GM18861 (cell line): ENCODE measurements at regions not wholly inside any gene's neighbourhood (a gene's known extent, or its start where the extent isn't known, plus 50 kb on each side); places are given as distances from the start of the nearest gene placed in this dataset.

Source experiments
- ATAC-seq: cut with Tn5 transposase; IDR thresholded peaks from one replicate; pipeline ENCODE4 v1.9.1; 2021; ENCODE audit not compliant: unreplicated experiment

GRCh38 chr1:34406377-34406776 is 229.7 kb downstream of the C1orf94 start:
- ATAC-seq, result no peak

GRCh38 chr1:34406833-34407539 is 230.3 kb downstream of the C1orf94 start:
- ATAC-seq, result no peak

- no peak for ATAC-seq
These were observed 231.3 kb downstream of the C1orf94 start for GRCh38 chr1:34408011-34408410.

GRCh38 chr1:34409689-34410229 is 233.1 kb downstream of the C1orf94 start:
- ATAC-seq, result no peak

- ATAC-seq, result no peak
These were observed 236.1 kb downstream of the C1orf94 start for GRCh38 chr1:34412598-34413370.

DNA sequence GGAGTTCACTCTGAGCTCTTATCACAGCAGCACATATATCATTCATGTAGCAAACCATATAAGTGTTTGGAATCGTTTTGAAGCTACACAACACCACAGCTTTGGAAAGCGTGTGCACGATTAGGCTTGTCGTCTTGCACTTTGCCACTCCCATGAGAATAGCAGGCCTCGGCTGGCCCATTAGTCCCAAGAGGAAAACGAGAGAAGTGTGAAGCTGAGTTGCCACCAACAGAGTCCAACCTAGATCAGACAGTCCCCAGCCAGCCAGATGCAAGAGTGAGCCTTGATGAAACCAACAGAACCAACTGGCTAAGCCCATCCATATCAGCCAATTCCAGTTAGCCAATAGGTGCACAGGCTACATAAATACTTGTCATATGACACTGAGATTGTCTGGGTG is 238.4 kb downstream of the C1orf94 start:
- no peak for ATAC-seq

- no peak for ATAC-seq
These were observed 241.5 kb downstream of the C1orf94 start for GRCh38 chr1:34418166-34418565.

DNA sequence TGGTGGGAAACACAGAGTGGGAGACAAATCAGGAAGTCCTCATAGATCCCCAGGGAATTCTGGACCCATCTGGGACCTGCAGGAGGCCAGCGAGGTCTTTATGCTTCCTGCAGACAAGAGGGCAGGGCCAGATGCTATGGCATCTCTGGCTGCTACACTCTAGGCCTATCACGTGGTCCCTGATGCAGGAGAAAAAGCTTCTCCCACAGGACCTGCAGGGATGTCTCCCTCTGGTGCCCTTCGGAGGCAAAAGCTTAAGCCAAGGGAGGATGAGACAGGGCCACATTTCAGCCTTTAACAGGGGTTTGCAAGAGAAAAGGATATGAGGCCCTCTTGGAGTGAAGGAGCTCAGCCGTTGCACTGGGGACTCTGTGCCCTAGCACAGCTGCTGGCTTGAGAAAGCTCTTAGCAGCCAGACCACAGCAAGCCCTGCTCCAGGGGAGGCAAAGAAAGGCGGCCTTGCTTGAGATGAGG is 243.0 kb downstream of the C1orf94 start:
- ATAC-seq, result no peak

DNA sequence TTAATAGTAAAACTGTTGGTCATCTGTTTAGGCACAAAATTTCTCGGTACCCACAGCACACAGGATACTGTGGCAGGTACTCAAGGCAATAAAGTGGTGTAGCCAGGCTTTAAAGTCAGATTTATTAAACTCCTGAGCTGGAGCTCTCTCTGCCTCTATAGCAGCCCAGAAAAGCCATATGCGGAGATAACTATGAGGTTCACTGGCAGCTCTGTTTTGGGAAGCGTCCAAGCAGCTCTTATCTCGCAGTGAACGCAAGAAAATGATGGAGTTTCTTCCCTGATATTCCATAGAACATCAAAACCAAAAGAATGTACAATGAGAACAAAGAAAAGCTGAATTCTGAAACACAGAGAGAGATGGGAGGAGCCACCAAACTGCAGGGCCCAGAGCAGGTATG is 248.3 kb downstream of the C1orf94 start:
- ATAC-seq, result no peak

- ATAC-seq, result no peak
These were observed 249.1 kb downstream of the C1orf94 start for GRCh38 chr1:34425785-34426184.

- ATAC-seq, result no peak
These were observed 249.7 kb downstream of the C1orf94 start for GRCh38 chr1:34426325-34426896.

DNA sequence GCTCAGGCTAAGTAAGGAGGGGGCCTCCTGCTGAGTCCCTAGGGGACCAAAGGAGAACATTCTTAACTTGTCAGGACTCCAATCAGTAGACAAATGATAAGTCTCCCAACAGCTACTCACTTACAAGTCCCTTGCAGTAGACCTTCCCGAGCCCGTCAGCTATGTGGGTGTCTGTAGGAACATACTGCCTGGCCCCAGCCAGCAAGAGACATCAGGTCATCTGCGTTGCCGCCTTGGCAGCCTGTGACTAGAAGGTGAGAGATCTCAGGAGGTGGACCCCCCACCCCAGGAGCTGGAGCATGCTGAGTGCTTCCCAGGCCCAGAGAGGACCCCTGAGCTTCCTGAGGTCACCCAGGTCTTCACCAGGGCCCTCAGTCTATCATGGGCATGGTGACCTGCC is 250.5 kb downstream of the C1orf94 start:
- no peak for ATAC-seq

DNA sequence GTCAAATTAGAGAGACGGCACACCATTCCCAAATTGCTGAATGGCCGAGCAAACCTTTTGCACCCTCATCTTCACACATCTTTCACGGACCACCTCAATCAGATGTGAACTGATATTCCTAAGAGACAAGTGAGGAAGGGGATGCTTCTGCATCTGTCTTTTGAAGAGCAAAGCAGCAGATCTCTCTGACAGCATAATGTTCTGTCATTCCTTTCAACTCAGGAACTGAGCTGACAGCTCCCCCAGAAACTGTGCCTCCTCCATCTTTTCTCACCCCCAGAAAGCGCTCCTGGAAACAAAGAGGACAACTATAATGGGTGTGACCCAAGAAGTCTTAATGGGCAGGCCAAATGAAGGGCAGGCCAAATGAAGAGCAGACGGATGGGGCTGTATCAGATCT is 256.4 kb downstream of the C1orf94 start:
- ATAC-seq, result no peak

DNA sequence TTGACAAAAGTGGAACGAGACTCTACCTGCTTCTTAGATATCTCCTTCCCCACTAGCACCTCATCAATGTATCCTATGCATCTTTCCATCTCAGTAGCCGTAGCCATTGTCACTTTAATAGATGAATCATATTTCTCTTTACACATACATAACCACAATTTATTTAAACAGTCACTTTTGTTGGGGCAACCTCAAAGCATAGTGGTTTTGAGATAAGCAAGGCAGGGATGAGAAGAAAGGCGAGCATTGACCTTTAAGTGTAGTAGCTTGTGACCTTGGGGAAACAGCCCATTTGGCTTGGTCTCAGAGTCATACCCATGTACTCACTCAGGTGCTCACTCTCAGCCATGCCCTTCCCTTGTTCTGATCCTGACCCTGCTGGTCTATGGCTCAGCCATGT is 260.1 kb downstream of the C1orf94 start:
- ATAC-seq, result no peak

DNA sequence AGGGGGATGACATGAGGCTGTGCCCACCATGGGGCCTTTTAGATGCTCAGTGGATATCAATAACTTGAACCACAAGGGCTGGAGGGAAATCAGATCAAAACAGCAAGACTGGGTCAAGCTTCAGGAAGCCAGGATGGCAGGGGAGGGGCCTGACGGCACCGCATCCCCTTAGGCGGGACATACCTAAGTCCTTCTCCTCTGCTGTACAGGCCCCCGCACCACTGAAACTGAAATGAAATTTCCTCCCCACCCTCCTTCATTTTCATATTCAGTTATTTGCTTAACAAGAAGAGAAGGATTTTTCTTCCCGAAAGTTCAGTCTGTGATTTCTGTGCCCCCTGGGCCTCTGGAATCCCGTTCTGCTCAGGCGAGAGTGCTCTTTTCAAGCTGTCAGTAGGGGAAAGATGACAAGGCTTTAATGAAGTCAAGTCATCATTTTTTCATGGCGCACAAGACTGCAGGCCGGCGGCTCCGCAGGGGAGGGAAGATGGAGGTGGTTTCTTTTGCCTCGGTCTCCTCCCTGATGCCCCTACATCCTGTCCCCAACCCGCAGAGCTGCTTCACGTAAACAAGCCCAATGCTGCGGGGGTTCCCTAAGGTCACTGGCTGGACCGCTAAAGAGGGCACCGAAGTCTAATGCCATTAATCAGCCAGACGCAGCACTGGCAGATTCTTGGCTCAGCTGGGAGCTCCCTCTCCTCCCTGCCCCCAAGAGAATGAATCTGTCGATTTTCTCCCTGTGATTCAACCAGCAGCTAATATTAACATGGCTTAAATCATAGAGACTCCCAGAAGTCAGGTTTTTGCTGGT is 264.8 kb downstream of the C1orf94 start:
- ATAC-seq, result no peak

DNA sequence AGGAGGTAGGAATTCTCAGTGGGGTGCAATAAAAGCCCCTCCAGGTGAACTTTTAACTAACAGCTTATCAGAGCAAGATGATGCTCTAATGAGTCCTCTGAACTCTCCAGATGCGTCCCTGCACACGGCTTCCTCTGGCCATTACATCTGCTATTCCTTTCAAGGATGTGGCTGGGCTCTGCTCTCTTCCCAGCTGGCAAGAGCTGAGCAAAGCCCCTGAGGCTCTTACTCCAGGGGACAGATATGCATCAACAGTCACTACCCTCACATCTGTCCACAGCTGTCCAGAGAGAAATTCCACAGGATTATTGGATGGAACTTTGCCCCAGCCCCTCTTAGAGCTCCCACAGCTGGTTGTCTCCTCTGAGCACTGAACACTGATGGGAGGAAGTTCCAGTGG is 267.8 kb downstream of the C1orf94 start:
- no peak for ATAC-seq

- no peak for ATAC-seq
These were observed 273.6 kb downstream of the C1orf94 start for GRCh38 chr1:34450325-34450724.

- no peak for ATAC-seq
These were observed 275.7 kb downstream of the C1orf94 start for GRCh38 chr1:34452451-34452850.

- no peak for ATAC-seq
These were observed 278.4 kb downstream of the C1orf94 start for GRCh38 chr1:34455121-34455520.

DNA sequence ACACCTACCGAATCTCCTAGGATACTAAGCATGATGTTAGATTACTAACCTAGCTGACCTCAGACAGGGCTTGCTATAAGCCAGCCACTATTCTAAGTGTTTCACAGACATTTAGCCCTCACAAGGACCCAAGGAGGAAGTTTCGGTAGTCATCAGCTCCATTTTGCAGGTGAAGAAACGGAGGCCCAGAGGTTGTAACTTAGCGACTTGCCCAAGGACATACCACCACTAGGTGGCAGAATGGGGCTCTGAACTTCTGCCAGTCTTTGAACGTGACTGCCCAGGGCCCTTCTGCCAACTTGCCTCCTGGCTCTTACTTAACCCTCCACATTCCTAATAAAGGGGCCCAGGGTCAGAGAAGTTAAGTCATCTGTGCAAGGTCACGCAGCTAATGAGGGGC is 283.5 kb downstream of the C1orf94 start:
- ATAC-seq, result no peak

GRCh38 chr1:34470401-34470800 is 284.4 kb upstream of the GJB5 start:
- no peak for ATAC-seq
